ENCODE measurements at regions not wholly inside any gene's neighbourhood (a gene's known extent, or its start where the extent isn't known, plus 50 kb on each side); places are given as distances from the start of the nearest gene placed in this dataset.
A peak's percentile ranks its signal among the peaks of the same experiment; 100 is the strongest.

- TF ChIP-seq ZNF165 (CRISPR knock-in tag; IDR thresholded peaks at IDR 0.05; ENCODE audit: borderline replicate concordance) (no peak), JUND (IDR thresholded peaks at IDR 0.05; ENCODE audit: borderline replicate concordance, low read depth, low read length) (no peak), JUND (tag; IDR thresholded peaks at IDR 0.05; ENCODE audit: borderline replicate concordance, low read depth, low read length) (peak; percentile 31; the same call in 1 of the 3 replicates), YY1 (IDR thresholded peaks at IDR 0.05; ENCODE audit: borderline replicate concordance in 1 of 3, control insufficient read depth in 1 of 3, extremely low read depth in 1 of 3, insufficient read depth in 3 of 3, insufficient read length in 1 of 3, insufficient replicate concordance in 2 of 3, low read depth in 1 of 3, low read length in 2 of 3) (no peak), U2AF1 (optimal IDR thresholded peaks at IDR 0.05; ENCODE audit: low read depth, low read length) (no peak), FOXM1 (IDR thresholded peaks at IDR 0.05; ENCODE audit: low read depth) (no peak), FOXM1 (CRISPR knock-in tag; IDR thresholded peaks at IDR 0.05; ENCODE audit: low read depth) (no peak), MEF2A (IDR thresholded peaks at IDR 0.05; ENCODE audit: control insufficient read depth, low read depth, low read length) (peak; percentile 93), CBFA2T2 (conservative IDR thresholded peaks at IDR 0.05) (no peak)
- TF ChIP-seq, protein P1, sequence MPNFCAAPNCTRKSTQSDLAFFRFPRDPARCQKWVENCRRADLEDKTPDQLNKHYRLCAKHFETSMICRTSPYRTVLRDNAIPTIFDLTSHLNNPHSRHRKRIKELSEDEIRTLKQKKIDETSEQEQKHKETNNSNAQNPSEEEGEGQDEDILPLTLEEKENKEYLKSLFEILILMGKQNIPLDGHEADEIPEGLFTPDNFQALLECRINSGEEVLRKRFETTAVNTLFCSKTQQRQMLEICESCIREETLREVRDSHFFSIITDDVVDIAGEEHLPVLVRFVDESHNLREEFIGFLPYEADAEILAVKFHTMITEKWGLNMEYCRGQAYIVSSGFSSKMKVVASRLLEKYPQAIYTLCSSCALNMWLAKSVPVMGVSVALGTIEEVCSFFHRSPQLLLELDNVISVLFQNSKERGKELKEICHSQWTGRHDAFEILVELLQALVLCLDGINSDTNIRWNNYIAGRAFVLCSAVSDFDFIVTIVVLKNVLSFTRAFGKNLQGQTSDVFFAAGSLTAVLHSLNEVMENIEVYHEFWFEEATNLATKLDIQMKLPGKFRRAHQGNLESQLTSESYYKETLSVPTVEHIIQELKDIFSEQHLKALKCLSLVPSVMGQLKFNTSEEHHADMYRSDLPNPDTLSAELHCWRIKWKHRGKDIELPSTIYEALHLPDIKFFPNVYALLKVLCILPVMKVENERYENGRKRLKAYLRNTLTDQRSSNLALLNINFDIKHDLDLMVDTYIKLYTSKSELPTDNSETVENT (CRISPR knock-in tag; IDR thresholded peaks at IDR 0.05), result no peak
- TF ChIP-seq, protein P2, sequence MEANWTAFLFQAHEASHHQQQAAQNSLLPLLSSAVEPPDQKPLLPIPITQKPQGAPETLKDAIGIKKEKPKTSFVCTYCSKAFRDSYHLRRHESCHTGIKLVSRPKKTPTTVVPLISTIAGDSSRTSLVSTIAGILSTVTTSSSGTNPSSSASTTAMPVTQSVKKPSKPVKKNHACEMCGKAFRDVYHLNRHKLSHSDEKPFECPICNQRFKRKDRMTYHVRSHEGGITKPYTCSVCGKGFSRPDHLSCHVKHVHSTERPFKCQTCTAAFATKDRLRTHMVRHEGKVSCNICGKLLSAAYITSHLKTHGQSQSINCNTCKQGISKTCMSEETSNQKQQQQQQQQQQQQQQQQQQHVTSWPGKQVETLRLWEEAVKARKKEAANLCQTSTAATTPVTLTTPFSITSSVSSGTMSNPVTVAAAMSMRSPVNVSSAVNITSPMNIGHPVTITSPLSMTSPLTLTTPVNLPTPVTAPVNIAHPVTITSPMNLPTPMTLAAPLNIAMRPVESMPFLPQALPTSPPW (CRISPR knock-in tag; IDR thresholded peaks at IDR 0.05), result 0 out of 2 replicates have a peak, but pooled peaks have one; percentile 6
- TF ChIP-seq, protein P3, sequence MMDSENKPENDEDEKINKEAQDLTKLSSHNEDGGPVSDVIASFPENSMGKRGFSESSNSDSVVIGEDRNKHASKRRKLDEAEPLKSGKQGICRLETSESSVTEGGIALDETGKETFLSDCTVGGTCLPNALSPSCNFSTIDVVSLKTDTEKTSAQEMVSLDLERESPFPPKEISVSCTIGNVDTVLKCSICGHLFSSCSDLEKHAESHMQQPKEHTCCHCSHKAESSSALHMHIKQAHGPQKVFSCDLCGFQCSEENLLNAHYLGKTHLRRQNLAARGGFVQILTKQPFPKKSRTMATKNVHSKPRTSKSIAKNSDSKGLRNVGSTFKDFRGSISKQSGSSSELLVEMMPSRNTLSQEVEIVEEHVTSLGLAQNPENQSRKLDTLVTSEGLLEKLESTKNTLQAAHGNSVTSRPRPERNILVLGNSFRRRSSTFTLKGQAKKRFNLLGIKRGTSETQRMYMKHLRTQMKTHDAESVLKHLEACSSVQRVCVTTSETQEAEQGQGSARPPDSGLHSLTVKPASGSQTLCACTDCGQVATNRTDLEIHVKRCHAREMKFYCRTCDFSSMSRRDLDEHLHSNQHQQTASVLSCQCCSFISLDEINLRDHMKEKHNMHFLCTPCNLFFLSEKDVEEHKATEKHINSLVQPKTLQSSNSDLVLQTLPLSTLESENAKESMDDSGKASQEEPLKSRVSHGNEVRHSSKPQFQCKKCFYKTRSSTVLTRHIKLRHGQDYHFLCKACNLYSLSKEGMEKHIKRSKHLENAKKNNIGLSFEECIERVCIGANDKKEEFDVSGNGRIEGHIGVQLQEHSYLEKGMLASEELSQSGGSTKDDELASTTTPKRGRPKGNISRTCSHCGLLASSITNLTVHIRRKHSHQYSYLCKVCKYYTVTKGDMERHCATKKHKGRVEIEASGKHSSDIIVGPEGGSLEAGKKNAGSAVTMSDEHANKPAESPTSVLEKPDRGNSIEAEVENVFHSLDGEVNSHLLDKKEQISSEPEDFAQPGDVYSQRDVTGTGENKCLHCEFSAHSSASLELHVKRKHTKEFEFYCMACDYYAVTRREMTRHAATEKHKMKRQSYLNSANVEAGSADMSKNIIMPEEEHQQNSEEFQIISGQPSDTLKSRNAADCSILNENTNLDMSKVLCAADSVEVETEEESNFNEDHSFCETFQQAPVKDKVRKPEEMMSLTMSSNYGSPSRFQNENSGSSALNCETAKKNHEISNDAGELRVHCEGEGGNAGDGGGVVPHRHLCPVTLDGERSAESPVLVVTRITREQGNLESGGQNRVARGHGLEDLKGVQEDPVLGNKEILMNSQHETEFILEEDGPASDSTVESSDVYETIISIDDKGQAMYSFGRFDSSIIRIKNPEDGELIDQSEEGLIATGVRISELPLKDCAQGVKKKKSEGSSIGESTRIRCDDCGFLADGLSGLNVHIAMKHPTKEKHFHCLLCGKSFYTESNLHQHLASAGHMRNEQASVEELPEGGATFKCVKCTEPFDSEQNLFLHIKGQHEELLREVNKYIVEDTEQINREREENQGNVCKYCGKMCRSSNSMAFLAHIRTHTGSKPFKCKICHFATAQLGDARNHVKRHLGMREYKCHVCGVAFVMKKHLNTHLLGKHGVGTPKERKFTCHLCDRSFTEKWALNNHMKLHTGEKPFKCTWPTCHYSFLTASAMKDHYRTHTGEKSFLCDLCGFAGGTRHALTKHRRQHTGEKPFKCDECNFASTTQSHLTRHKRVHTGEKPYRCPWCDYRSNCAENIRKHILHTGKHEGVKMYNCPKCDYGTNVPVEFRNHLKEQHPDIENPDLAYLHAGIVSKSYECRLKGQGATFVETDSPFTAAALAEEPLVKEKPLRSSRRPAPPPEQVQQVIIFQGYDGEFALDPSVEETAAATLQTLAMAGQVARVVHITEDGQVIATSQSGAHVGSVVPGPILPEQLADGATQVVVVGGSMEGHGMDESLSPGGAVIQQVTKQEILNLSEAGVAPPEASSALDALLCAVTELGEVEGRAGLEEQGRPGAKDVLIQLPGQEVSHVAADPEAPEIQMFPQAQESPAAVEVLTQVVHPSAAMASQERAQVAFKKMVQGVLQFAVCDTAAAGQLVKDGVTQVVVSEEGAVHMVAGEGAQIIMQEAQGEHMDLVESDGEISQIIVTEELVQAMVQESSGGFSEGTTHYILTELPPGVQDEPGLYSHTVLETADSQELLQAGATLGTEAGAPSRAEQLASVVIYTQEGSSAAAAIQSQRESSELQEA (IDR thresholded peaks at IDR 0.05; ENCODE audit: low read depth), result no peak
- TF ChIP-seq, protein P4, sequence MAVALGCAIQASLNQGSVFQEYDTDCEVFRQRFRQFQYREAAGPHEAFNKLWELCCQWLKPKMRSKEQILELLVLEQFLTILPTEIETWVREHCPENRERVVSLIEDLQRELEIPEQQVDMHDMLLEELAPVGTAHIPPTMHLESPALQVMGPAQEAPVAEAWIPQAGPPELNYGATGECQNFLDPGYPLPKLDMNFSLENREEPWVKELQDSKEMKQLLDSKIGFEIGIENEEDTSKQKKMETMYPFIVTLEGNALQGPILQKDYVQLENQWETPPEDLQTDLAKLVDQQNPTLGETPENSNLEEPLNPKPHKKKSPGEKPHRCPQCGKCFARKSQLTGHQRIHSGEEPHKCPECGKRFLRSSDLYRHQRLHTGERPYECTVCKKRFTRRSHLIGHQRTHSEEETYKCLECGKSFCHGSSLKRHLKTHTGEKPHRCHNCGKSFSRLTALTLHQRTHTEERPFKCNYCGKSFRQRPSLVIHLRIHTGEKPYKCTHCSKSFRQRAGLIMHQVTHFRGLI (CRISPR knock-in tag; IDR thresholded peaks at IDR 0.05), result 0 out of 2 replicates have a peak, but pooled peaks have one; percentile 12
Observed at GRCh38 chr10:28806488-28806941, 129.2 kb downstream of the BAMBI start (continued).
